Midbrain (tissue), 1 donor: ENCODE measurements at regions not wholly inside any gene's neighbourhood (a gene's known extent, or its start where the extent isn't known, plus 50 kb on each side); places are given as distances from the start of the nearest gene placed in this dataset.
"Not testable (repeated sequence)": the region's sequence is repeated elsewhere in the genome, so short reads cannot be mapped to it uniquely, and the experiment has no call there.

Experiments used
- DNase-seq: peaks from one replicate; lab custom pipeline; 2025; lab: John Stamatoyannopoulos, UW

GRCh38 chrX:150213481-150214030 lies 149.6 kb upstream of the MAMLD1 start:
- DNase-seq = no peak

DNA sequence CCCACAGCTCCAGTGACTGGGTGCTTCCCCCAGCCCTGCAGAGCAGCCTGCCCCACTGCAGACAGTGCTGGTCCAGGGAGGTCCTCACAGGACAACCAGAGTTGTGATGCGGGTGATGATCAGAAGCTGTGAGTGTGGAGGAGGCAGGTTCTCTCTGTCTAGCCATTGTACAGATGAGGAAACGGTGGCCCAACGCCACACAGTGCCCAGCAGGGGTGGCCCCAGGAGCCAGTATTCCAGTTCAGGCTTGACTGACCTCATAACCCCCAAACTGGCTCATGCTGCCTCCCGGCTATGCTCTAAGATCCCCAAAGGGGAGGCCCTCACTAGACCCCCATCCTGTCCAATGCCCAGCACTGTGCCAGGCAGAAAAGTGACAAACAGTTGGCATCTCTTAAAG lies 147.1 kb upstream of the MAMLD1 start:
- DNase-seq = not testable (repeated sequence)

- DNase-seq = no peak
Measured at GRCh38 chrX:150216716-150217115, 146.4 kb upstream of the MAMLD1 start.

DNA sequence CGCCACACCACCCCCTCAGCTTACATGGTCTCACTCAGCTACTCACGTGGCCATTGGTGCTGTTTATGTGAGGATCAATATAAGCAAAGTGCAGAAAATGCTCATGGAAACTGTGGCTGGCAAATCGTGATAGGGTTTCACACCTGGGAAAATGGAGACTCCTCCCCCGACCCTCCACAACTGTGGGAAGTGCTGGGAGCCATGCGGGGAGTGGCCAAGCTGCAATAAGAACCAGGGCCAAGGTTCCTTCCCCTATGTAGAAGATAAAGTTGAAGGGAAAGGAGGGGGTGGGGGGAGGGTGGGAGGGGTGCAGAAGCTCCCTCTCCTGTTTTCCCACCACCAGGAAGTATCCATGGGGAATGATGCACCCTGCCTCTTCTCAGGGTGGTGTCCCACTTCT lies 145.5 kb upstream of the MAMLD1 start:
- no peak for DNase-seq

DNA sequence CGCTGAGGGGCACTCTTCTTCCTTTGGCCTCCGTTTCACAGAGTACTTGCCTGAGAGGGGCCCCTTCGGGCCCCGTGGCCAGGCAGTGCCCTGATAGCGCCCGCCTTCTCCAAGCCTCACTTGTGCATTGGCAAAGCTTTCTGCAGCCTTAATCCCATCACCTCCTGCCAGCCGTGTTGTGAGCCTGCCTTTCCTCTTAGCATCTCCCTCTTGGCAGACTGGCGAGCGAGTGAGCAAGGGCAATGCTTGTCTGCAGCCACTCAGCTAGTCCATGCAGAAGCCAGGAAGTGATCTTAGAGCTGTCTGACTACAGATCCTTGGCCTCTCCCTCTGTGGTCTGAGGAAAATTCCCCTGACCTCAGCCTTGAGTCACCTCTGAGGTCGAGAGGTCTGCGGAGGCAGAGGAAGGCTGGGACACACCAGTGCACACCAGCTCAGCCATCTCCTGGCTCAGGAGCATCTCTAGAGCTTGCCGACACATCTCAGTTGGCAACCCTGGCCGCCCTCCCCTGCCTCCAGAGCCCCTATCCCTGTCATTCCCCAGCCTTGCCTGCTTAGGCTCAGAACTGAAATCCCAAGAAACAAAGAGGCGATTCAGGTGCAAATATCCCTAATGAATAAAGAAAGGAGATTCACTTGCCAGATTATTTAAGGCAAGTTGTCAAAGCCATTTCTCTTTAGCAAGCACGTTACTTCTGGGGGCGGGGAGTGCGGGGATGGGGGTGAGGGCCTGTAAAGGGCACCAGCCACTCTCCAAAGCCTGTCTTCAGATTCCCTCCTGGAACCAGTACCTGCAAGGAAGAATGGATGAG lies 143.5 kb upstream of the MAMLD1 start:
- DNase-seq = no peak

GRCh38 chrX:150223176-150224015 lies 139.7 kb upstream of the MAMLD1 start:
- no peak for DNase-seq

- no peak for DNase-seq
Measured at GRCh38 chrX:150224676-150225075, 138.4 kb upstream of the MAMLD1 start.

DNA sequence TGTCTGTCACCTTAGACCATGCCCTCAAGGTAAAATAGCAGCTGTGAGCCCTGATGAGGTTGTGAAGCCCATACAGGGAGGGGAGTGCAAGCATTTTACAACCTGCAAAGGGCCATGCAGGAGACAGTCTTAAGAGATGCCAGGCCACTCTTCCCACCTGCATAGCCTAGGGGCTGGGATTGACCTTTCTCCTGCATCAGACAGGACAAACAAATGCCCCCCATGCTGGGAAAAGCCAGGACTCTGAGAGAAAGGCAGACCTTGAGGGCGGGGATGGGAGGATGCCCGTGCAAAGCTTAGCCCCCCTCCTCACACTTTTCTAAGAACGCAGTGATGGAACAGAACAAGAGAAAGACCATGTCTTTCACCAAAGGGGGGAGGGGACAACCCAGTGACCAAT lies 137.9 kb upstream of the MAMLD1 start:
- DNase-seq = no peak

DNA sequence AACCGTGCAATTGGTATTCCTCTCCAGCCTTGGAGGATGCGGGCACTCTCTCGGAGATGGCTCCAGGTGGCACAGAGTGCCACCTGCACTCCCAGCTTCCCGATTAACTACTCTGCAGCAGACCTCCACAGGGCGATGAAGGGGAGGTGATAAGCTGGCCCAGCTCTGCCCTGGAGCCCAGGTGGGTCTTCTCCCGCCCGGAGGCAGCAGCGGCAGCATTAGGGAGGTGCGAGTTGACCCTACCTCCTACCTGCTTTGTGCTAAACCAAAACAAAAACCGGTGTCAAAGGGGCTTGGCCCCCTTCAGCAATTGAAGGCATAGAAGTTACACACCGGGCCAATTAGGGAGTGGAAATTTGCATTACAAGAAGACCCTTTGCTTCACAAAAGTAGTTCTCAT lies 137.4 kb upstream of the MAMLD1 start:
- no peak for DNase-seq

- DNase-seq = no peak
Measured at GRCh38 chrX:150226223-150226965, 136.7 kb upstream of the MAMLD1 start.

DNA sequence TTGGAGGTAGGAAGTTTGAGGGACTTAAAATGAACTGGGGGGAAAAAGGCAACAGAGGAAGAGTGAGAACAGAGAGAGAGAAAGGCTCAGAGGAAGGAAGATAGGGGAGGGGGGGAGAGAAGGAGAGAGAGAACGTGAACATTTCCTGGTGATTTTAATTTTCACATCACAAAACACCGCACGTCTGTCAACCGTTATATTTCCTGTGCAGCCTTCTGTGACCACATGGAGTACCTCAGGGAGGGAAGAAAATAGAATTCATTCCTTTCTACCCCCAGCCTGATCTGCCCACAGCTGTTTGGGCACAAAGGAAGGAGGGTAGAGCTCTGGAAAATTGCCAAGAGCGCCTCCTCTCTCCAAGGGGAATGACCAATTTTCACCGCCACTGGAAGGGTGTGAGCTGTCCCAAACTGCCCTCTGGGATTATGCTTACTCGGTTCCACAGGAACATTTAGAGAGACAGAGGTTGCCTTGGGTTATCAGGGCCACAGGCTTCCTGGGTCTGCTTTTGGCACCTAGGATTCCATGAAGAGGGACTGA lies 135.7 kb upstream of the MAMLD1 start:
- DNase-seq = no peak

DNA sequence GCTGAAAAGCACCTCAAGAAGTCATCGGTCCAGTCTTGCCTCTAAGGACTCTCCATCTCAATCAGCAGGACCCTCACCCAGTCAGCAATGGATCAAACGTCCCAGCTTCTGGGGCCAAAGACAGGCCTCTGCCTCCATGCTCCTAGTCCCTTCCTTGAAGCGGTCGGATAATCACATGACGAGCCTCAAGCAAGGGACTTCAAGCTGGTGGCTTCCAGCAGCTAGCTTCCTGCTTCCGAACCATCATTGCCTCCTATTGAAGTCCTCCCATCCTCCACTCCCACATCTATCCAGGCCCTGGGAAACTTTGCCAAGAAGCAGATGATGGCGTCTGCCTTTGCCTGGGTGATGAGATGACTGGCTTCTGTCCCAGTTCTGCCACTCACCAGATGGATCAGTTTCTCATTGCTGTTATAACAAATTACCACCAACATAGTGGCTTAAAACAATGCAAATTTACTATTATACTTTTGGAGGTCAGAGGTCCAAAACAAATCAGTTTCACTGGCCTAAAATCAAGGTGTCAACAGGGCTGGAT lies 135.2 kb upstream of the MAMLD1 start:
- no peak for DNase-seq

DNA sequence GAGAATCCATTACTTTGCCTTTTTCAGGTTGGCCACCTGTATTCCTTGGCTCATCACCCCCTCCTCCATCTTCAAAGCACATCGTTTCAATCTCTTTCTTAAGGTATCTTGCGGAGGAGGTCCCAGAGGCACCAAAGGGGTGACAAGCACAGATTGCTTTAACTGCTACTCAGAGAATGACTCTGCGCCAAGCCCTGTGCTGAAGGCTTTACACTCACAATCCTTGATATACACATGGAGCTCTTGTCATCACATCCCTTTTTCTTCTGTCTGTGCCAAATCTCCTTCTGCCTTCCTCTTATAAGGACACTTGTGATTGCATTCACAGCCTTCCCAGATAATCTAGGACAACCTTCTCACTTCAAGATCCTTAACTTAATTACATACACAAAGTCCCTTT lies 134.7 kb upstream of the MAMLD1 start:
- DNase-seq = no peak

DNA sequence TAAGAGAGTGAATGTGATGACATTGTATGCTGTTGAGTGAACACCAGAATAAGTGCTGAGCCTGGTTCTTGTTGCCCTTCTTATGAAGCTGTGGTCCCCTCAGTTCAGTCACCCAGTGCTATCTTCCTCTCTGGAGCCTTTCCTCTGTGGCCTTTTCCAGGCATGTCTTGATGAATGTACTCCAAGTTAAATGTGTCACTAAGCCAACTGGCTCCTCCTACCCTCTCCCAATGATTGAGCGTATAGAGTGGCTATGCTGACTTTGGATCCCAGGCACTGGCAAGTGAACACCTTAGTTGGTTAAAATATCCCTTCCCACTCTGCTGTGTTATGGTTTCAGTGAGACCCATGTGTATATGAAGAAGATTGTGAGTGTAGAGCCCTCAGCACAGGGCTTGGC lies 134.1 kb upstream of the MAMLD1 start:
- DNase-seq = no peak

- no peak for DNase-seq
Measured at GRCh38 chrX:150229481-150229880, 133.6 kb upstream of the MAMLD1 start.

GRCh38 chrX:150230952-150231351 lies 132.2 kb upstream of the MAMLD1 start:
- DNase-seq = not testable (repeated sequence)

GRCh38 chrX:150231368-150231767 lies 131.7 kb upstream of the MAMLD1 start:
- DNase-seq = not testable (repeated sequence)

GRCh38 chrX:150232222-150232621 lies 130.9 kb upstream of the MAMLD1 start:
- not testable (repeated sequence) for DNase-seq

GRCh38 chrX:150234126-150234525 lies 129.0 kb upstream of the MAMLD1 start:
- no peak for DNase-seq

DNA sequence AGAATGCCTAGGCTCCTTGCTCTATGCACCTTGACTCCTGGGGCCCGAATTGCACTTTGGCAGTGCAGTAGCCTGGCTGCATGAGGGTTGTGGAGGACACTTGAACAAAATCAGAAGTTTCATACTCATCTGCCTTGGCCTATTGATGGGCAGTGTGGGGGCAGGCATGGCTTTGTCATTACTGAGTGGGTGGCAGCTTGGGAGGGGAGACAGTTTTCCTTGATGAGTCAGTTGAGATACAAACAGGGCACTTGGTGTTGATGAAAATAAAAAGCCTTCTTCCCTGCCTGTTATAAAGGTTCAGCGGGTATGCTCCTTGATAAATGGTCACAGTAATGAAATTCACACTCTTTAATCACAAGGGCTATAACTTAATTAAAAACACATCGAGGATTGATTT lies 126.8 kb upstream of the MAMLD1 start:
- DNase-seq = no peak

DNA sequence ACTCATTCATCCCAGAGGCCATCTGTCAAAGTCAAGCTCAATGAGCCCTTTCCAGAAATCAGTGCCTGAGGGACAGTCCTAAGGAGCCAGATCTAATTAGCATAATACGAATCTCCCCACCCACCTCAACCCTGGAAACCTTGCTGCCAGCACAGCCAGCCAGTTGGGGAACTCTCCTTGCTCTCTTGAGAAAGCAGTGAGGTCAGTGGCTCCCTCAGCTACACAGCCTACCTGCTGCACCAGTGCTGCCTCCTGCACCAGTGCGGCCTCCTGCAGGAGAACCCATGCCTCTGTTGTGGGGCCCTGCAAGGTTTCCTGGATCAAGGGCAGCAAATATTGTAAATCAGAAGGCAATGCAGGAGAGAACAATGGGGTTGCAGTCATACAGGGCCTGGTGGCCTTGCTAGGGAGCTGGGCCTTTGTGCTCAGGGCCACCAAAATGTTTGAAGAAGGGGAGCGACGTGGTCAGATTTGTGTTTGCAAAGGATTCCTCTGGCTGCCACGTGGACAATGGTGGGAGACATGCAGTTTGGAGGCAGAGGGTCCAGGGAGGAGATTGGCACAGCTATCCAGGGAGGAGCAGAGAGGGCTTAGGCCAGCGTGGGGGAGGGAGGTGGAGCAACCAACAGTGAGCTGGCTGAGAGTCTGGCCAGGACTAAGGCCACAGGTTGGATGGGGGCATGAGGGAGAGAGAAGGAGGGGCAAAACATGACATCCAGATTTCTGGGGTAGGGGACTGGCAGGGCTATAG lies 124.3 kb upstream of the MAMLD1 start:
- no peak for DNase-seq
